ENCODE measurements at regions not wholly inside any gene's neighbourhood (a gene's known extent, or its start where the extent isn't known, plus 50 kb on each side); places are given as distances from the start of the nearest gene placed in this dataset.

- ATAC-seq (no peak), DNase-seq (ENCODE audit: low spot score) (no peak)
These were observed 51.9 kb upstream of the PTPRS start for GRCh38 chr19:5392486-5392885.

GRCh38 chr19:5393088-5393487 is 52.5 kb upstream of the PTPRS start:
- ATAC-seq (no peak), DNase-seq (ENCODE audit: low spot score) (no peak)

- no peak for ATAC-seq
- no peak for DNase-seq (ENCODE audit: low spot score)
These were observed 54.2 kb upstream of the PTPRS start for GRCh38 chr19:5394551-5395505.

- no peak for ATAC-seq
- DNase-seq (ENCODE audit: low spot score), result no peak
These were observed 54.9 kb upstream of the PTPRS start for GRCh38 chr19:5395556-5395955.

GRCh38 chr19:5396096-5396939 is 55.7 kb upstream of the PTPRS start:
- ATAC-seq (no peak), DNase-seq (ENCODE audit: low spot score) (no peak)

GRCh38 chr19:5396963-5397362 is 56.4 kb upstream of the PTPRS start:
- ATAC-seq (no peak), DNase-seq (ENCODE audit: low spot score) (no peak)

GRCh38 chr19:5397804-5398692 is 57.2 kb upstream of the ZNRF4 start:
- ATAC-seq (no peak), DNase-seq (ENCODE audit: low spot score) (no peak)

GRCh38 chr19:5398693-5399057 is 56.5 kb upstream of the ZNRF4 start:
- DNase-seq (ENCODE audit: low spot score) (no peak), ATAC-seq (no peak)

- ATAC-seq (peak; percentile 92), DNase-seq (ENCODE audit: low spot score) (peak; percentile 62)
These were observed 51.1 kb upstream of the ZNRF4 start for GRCh38 chr19:5403968-5404640.

Data from left lobe of liver (tissue), 2 donors.